Smooth muscle cell (in vitro differentiated cells): ENCODE measurements at regions not wholly inside any gene's neighbourhood (a gene's known extent, or its start where the extent isn't known, plus 50 kb on each side); places are given as distances from the start of the nearest gene placed in this dataset.

Source experiments
- DNase-seq: peaks from one replicate; lab custom pipeline; 2025; ENCODE audit not compliant: unreplicated experiment; lab: John Stamatoyannopoulos, UW
- H2AFZ ChIP-seq: fragments of 200-600 bp; sonication (generic); 2 replicates; pipeline ENCODE4 v1.6.0; 2016; ENCODE audit warnings: antibody characterized with exemption, low read depth, mild to moderate bottlenecking
- H3F3A ChIP-seq: fragments of 200-600 bp; sonication (generic); 2 replicates; pipeline ENCODE4 v1.6.0; 2017; ENCODE audit warnings: antibody characterized with exemption, low read depth
- H3K27ac ChIP-seq: fragments of 200-600 bp; sonication (generic); 2 replicates; pipeline ENCODE4 v1.5.1; 2016; ENCODE audit warnings: low read depth, mild to moderate bottlenecking
- H3K27me3 ChIP-seq: fragments of 200-600 bp; sonication (generic); 2 replicates; pipeline ENCODE4 v1.6.1; 2016; ENCODE audit warnings: low read depth, mild to moderate bottlenecking
- H3K36me3 ChIP-seq: fragments of 200-600 bp; sonication (generic); 2 replicates; pipeline ENCODE4 v1.5.1; 2016; ENCODE audit warnings: low read depth
- H3K4me1 ChIP-seq: fragments of 200-600 bp; sonication (generic); 2 replicates; pipeline ENCODE4 v1.5.1; 2016; ENCODE audit warnings: low read depth
- H3K4me2 ChIP-seq: fragments of 200-600 bp; sonication (generic); 2 replicates; pipeline ENCODE4 v1.6.0; 2016; ENCODE audit warnings: mild to moderate bottlenecking
- H3K4me3 ChIP-seq: fragments of 200-600 bp; sonication (generic); 2 replicates; pipeline ENCODE4 v1.5.1; 2016; ENCODE audit warnings: mild to moderate bottlenecking
- H3K79me2 ChIP-seq: fragments of 200-600 bp; sonication (generic); 2 replicates; pipeline ENCODE4 v1.6.0; 2016; ENCODE audit warnings: low read depth, mild to moderate bottlenecking
- H3K9ac ChIP-seq: fragments of 200-600 bp; sonication (generic); 2 replicates; pipeline ENCODE4 v1.6.0; 2016; ENCODE audit warnings: low read depth
- H3K9me3 ChIP-seq: fragments of 200-600 bp; sonication (generic); replicated peaks from 2 replicates; pipeline ENCODE4 v1.5.1; 2016; ENCODE audit warnings: low read depth
- H4K20me1 ChIP-seq: fragments of 200-600 bp; sonication (generic); 2 replicates; pipeline ENCODE4 v1.6.0; 2016; ENCODE audit warnings: low read depth
- WGBS: methylation state at CpG from one replicate; pipeline ENCODE4 v1.1.7; 2016; ENCODE audit warnings: low lambda C conversion rate; 5-methylcytosine and 5-hydroxymethylcytosine counted together
- TF ChIP-seq, protein P1 (sequence below): fragments of 200-600 bp; sonication (generic); IDR thresholded peaks from 2 replicates; pipeline ENCODE4 v1.5.1; 2017; ENCODE audit warnings: borderline replicate concordance, mild to moderate bottlenecking, antibody characterized with exemption; ENCODE audit not compliant: insufficient read depth, poor library complexity, severe bottlenecking

DNA sequence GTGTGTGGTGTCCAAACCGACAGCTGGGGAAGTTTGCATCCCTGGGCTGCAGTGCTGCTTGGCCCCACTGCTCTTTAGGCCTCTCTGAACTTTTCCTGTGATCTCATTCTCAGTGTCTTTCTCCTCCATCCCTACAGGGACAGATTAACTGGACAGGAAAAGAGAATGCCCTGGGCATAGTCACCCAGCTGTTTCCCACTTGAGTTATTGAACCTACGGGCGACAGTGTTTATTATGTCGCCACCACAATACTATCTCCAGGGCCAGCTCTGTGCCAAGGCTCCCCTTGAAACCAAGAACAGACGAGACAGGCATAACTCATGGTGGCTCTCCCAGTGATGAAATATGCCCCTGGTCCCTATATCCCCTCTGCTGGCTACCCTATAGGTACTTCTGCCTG is 147.8 kb upstream of the EPHA7 start:
- H3K36me3 ChIP-seq: no peaks in the 10 kb centered on the region

DNA sequence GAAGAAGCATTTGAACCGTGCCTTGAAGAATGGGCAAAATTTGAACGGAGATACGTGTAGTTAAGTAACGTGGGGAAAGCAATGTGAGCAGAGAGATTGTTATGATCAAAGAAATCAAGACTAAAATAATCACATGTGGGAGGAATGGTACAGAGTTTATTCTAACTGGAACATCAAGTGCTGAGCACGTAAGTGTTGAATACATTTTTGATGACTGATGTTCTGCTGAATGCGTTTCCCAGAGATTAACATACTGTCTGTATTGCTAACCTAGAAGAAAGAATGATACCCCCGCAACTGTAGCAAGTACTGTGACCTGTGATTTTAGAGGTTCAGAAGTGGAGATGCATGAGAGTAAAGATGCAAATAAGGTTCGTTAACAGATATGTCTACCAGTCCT is 146.9 kb upstream of the EPHA7 start:
- WGBS: 93% methylated on average over 8 of the region's 8 CpGs
- Histone ChIP-seq H3K36me3 (no peaks in the 10 kb centered on the region), H4K20me1 (no peaks in the 10 kb centered on the region), H3K4me1 (no peaks in the 10 kb centered on the region), H3K79me2 (no peaks in the 10 kb centered on the region), H3K27me3 (no peaks in the 10 kb centered on the region), H2AFZ (no peak overlapping the region), H3K4me2 (no peak overlapping the region), H3K27ac (no peak overlapping the region), H3K4me3 (no peak overlapping the region), H3K9me3 (no peaks in the 10 kb centered on the region), H3K9ac (no peak overlapping the region), H3F3A (peaks cover 3% of the 10 kb centered on the region)
- TF ChIP-seq, protein P1, sequence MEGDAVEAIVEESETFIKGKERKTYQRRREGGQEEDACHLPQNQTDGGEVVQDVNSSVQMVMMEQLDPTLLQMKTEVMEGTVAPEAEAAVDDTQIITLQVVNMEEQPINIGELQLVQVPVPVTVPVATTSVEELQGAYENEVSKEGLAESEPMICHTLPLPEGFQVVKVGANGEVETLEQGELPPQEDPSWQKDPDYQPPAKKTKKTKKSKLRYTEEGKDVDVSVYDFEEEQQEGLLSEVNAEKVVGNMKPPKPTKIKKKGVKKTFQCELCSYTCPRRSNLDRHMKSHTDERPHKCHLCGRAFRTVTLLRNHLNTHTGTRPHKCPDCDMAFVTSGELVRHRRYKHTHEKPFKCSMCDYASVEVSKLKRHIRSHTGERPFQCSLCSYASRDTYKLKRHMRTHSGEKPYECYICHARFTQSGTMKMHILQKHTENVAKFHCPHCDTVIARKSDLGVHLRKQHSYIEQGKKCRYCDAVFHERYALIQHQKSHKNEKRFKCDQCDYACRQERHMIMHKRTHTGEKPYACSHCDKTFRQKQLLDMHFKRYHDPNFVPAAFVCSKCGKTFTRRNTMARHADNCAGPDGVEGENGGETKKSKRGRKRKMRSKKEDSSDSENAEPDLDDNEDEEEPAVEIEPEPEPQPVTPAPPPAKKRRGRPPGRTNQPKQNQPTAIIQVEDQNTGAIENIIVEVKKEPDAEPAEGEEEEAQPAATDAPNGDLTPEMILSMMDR: no peak
- no peak for DNase-seq

More for the DNA sequence above, 147.8 kb upstream of the EPHA7 start:
- Histone ChIP-seq H2AFZ (peak overlapping the region; percentile 46), H3K4me3 (no peak overlapping the region), H3K9me3 (no peaks in the 10 kb centered on the region), H3K4me1 (peaks cover 5% of the 10 kb centered on the region), H4K20me1 (no peaks in the 10 kb centered on the region), H3K27me3 (no peaks in the 10 kb centered on the region), H3F3A (peaks cover 2% of the 10 kb centered on the region), H3K79me2 (no peaks in the 10 kb centered on the region), H3K9ac (no peak overlapping the region), H3K27ac (no peak overlapping the region), H3K4me2 (no peak overlapping the region)
- WGBS: 69% methylated on average over 5 of the region's 5 CpGs
- TF ChIP-seq, protein P1: no peak
- DNase-seq: no peak

DNA sequence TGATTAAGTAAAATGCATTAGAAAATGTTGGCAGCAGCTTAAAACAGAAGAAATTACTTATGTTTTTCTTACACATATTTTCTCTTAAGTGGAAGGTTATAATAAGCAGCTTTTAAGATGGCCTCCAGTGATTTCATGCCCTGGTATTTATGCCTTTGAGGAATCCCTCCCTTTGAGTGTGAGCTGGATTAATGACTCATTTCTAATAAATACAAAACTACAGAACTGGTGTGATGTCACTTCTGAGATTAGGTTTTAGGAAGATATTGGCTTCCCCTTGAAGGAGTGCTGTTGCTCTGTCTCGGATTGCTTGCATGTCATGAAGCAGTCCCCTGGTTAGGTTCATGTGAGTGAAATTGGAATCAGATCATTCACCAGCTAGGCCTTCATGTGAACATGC is 143.2 kb upstream of the EPHA7 start:
- Histone ChIP-seq H3K4me1 (no peaks in the 10 kb centered on the region), H3K4me3 (no peak overlapping the region), H4K20me1 (no peaks in the 10 kb centered on the region), H3K27ac (peak overlapping the region; percentile 53), H3K27me3 (no peaks in the 10 kb centered on the region), H3K36me3 (no peaks in the 10 kb centered on the region), H2AFZ (no peak overlapping the region), H3F3A (peaks cover 3% of the 10 kb centered on the region), H3K79me2 (no peaks in the 10 kb centered on the region), H3K9me3 (no peaks in the 10 kb centered on the region), H3K9ac (no peak overlapping the region), H3K4me2 (peak overlapping the region; percentile 62)
- 7% methylated on average over 1 of the region's 1 CpG for WGBS
- no peak for DNase-seq
- TF ChIP-seq, protein P1: no peak

DNA sequence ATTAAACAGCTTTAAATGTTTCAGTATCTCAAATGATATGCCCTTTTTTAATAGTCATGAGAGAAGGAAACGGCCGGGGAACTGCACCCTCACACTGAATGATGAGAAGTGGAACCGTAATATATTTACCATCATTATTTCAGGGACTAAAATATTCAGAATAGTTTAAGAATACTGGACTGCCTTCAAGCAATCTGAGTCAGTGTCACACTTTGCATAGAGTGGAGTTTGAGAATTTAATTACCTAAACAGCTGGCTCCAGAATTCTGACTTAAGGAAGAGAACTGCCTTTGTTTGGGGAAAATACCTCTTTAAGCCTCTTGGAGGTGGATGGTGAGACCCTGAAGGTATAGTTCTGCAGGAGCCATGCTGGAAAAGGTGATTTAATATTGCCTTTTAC is 135.9 kb upstream of the EPHA7 start:
- no peaks in the 10 kb centered on the region for H3F3A ChIP-seq
- no peaks in the 10 kb centered on the region for H3K36me3 ChIP-seq
- peaks cover 5% of the 10 kb centered on the region for H3K4me1 ChIP-seq
- no peak overlapping the region for H2AFZ ChIP-seq
- 91% methylated on average over 3 of the region's 3 CpGs for WGBS
- DNase-seq: no peak
- TF ChIP-seq, protein P1: no peak
- H3K27ac ChIP-seq: no peak overlapping the region
- H3K4me3 ChIP-seq: no peak overlapping the region
- no peak overlapping the region for H3K4me2 ChIP-seq
- H4K20me1 ChIP-seq: no peaks in the 10 kb centered on the region
- H3K9ac ChIP-seq: no peak overlapping the region
- H3K9me3 ChIP-seq: no peaks in the 10 kb centered on the region
- H3K27me3 ChIP-seq: no peaks in the 10 kb centered on the region
- no peaks in the 10 kb centered on the region for H3K79me2 ChIP-seq
